ENCODE measurements at regions not wholly inside any gene's neighbourhood (a gene's known extent, or its start where the extent isn't known, plus 50 kb on each side); places are given as distances from the start of the nearest gene placed in this dataset.
"Not testable (repeated sequence)": the region's sequence is repeated elsewhere in the genome, so short reads cannot be mapped to it uniquely, and the experiment has no call there.

DNA sequence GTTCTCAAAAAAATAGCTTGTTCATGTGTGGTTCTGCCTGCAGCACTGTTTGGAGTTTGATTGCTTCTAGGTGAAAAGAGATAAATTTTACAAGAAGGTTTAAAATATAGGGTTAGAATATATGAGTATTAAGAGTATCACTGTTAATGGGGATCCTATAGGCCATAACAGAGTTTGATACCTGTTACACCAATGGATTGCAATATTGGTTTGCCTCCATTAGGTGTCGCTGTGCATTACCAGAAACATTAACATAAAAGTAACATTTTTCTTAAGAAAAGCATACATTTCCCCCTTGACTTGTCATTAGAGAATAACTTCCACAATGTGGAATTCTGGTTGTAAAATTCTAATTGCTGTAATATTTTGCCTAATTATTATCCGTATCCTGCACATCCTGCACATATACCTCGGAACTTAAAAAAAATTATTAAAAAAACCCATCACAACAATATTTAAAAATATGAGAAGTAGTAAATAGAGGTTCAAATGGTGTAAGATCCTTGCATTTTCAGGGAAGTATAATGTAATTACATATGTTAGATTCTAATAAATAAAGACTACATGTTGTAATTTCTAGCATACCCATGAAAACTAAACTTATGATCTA, 63.0 kb downstream of the CYP4A11 start:
- DNase-seq (ENCODE audit: low read depth), result peak; percentile 18

DNA sequence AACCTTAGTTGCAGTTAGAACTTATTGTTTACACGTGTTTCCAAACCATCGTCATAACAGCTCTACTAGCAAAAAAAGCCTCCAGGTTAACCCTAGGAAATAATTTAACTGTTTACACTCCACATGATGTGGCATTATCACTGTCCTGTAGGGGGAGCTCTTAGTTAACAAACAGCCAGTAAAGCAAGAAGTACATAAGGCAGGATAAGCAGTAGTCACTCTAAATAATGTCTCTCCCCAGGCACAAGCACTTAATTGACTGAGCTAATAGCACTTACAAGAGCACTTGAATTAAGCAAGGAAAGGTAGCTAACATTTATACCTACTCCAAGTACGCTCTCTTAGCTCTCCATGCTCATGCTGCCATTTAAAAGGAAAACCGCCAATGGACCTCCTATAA, 65.2 kb downstream of the CYP4A11 start:
- DNase-seq (ENCODE audit: low read depth), result not testable (repeated sequence)

Data from myocyte (in vitro differentiated cells).